GM06990 (cell line): ENCODE measurements at regions not wholly inside any gene's neighbourhood (a gene's known extent, or its start where the extent isn't known, plus 50 kb on each side); places are given as distances from the start of the nearest gene placed in this dataset.

Experiments used
- DNase-seq: peaks from one replicate; pipeline ENCODE4 v3.0.0-alpha.2; 2011; ENCODE audit not compliant: insufficient read length; ENCODE audit errors: extremely low read depth
- H3K27me3 ChIP-seq: replicated peaks from 2 replicates; pipeline ENCODE4 v1.6.0; 2011; ENCODE audit warnings: low read length; ENCODE audit not compliant: control insufficient read depth, insufficient read depth
- H3K36me3 ChIP-seq: 2 replicates; pipeline ENCODE4 v1.5.1; 2011; ENCODE audit warnings: low read length; ENCODE audit not compliant: control insufficient read depth, insufficient read depth
- H3K4me3 ChIP-seq: replicated peaks from 2 replicates; pipeline ENCODE4 v1.5.1; 2011; ENCODE audit warnings: low read depth, mild to moderate bottlenecking, control low read depth, low read length
- CTCF ChIP-seq: IDR thresholded peaks from 2 replicates; pipeline ENCODE4 v1.5.1; 2011; ENCODE audit warnings: low read length, control low read depth, mild to moderate bottlenecking, inconsistent platforms; ENCODE audit not compliant: insufficient read depth, poor library complexity, severe bottlenecking

GRCh38 chr4:126727461-126727860 lies 905.3 kb upstream of the INTU start:
- H3K4me3 ChIP-seq: no peak overlapping the region
- no peak for TF ChIP-seq CTCF
- no peaks in the 10 kb centered on the region for H3K36me3 ChIP-seq
- H3K27me3 ChIP-seq: no peaks in the 10 kb centered on the region
- DNase-seq: no peak

GRCh38 chr4:126731062-126731461 lies 901.7 kb upstream of the INTU start:
- Histone ChIP-seq H3K27me3 (no peaks in the 10 kb centered on the region), H3K4me3 (no peak overlapping the region), H3K36me3 (no peaks in the 10 kb centered on the region)
- no peak for DNase-seq
- no peak for TF ChIP-seq CTCF

GRCh38 chr4:126733301-126733700 lies 899.5 kb upstream of the INTU start:
- DNase-seq: no peak
- Histone ChIP-seq H3K27me3 (no peaks in the 10 kb centered on the region), H3K4me3 (no peak overlapping the region), H3K36me3 (no peaks in the 10 kb centered on the region)
- TF ChIP-seq CTCF: no peak

GRCh38 chr4:126734465-126734864 lies 898.3 kb upstream of the INTU start:
- H3K36me3 ChIP-seq: no peaks in the 10 kb centered on the region
- no peak overlapping the region for H3K4me3 ChIP-seq
- H3K27me3 ChIP-seq: no peaks in the 10 kb centered on the region
- no peak for DNase-seq
- no peak for TF ChIP-seq CTCF

GRCh38 chr4:126735294-126736132 lies 897.2 kb upstream of the INTU start:
- no peaks in the 10 kb centered on the region for H3K36me3 ChIP-seq
- no peak for DNase-seq
- H3K27me3 ChIP-seq: no peaks in the 10 kb centered on the region
- no peak for TF ChIP-seq CTCF
- H3K4me3 ChIP-seq: no peak overlapping the region
